K562 (cell line): ENCODE measurements at regions not wholly inside any gene's neighbourhood (a gene's known extent, or its start where the extent isn't known, plus 50 kb on each side); places are given as distances from the start of the nearest gene placed in this dataset.

Experiments
- ATAC-seq: fragments of 200-7000 bp; cut with Tn5 transposase; 3 replicates; pipeline ENCODE4 v1.9.1; 2020; ENCODE audit warnings: moderate library complexity
- BruUV-seq: library from RNA; stranded (reverse); fragments of 400-500 nt; replicated peaks from 2 replicates; lab custom pipeline; 2021; lab: Mats Ljungman, UMichigan
- CTCF ChIA-PET: fragments of 300-600 bp; formaldehyde crosslinking; extraction: SDS; loops from one replicate; lab custom pipeline; 2021; ENCODE audit warnings: low intra/inter-chr PET ratio; lab: Yijun Ruan, JAX
- POLR2A ChIA-PET: fragments of 300-600, 350-650 bp; sonication (Branson Sonifier 250); formaldehyde crosslinking; extraction: SDS; loops from one replicate; lab custom pipeline; 2021; ENCODE audit warnings: antibody characterized with exemption, inconsistent platforms; lab: Yijun Ruan, JAX
- DNase-seq, 4 experiments: peaks; one replicate each; pipeline versions ENCODE4 v3.0.0 to v3.0.0-alpha.2; 2011 to 2018; ENCODE audit warnings: low spot score in 3 of 4, mixed read lengths in 3 of 4; ENCODE audit errors: extremely low read depth in 1 of 4
- FAIRE-seq: peaks from 2 replicates; lab custom pipeline; 2011; peaks lifted over from hg19 to GRCh38; lab: Jason Lieb, UNC
- H2AFZ ChIP-seq: 2 replicates; pipeline ENCODE4 v1.6.0; 2011; ENCODE audit warnings: low read depth, low read length, control low read depth, inconsistent platforms
- H3K27ac ChIP-seq: fragments of 200-600 bp; 3 replicates; pipeline ENCODE4 v1.8.0; 2011; ENCODE audit warnings: low read depth, mild to moderate bottlenecking, control low read depth, inconsistent platforms, low read length, moderate library complexity, mixed read lengths; ENCODE audit errors: extremely low read depth
- H3K27me3 ChIP-seq, 2 experiments: fragments of 300-600 bp in 1 of 2; 2 replicates in 1 of 2; 3 replicates in 1 of 2; pipeline versions ENCODE4 v1.6.0 to v1.8.0; 2011; ENCODE audit warnings: inconsistent platforms in 2 of 2, low read length in 2 of 2, mild to moderate bottlenecking in 1 of 2, mixed read lengths in 1 of 2, moderate library complexity in 1 of 2; ENCODE audit not compliant: control insufficient read depth in 2 of 2, insufficient read depth in 2 of 2
- H3K36me3 ChIP-seq: fragments of 300-600 bp; 3 replicates; pipeline ENCODE4 v1.8.0; 2011; ENCODE audit warnings: mild to moderate bottlenecking, low read length, inconsistent platforms; ENCODE audit not compliant: control insufficient read depth, insufficient read depth
- H3K4me1 ChIP-seq, 2 experiments: fragments of 200-600 bp in 1 of 2; replicated peaks in 1 of 2; 2 replicates in 1 of 2; 3 replicates in 1 of 2; pipeline versions ENCODE4 v1.5.1 to v1.8.0; 2011; ENCODE audit warnings: inconsistent platforms in 2 of 2, low read length in 2 of 2, mild to moderate bottlenecking in 1 of 2, mixed read lengths in 1 of 2, moderate library complexity in 1 of 2; ENCODE audit not compliant: control insufficient read depth in 2 of 2, insufficient read depth in 2 of 2
- H3K4me2 ChIP-seq: 2 replicates; pipeline ENCODE4 v1.6.1; 2011; ENCODE audit warnings: low read length, control low read depth, inconsistent platforms, mixed read lengths; ENCODE audit not compliant: insufficient read depth
- H3K4me3 ChIP-seq: fragments of 200-600 bp; sonication (generic), shearing (Covaris generic); 2 replicates; pipeline ENCODE4 v1.5.1; 2016; ENCODE audit warnings: control low read depth, inconsistent platforms
- H3K79me2 ChIP-seq: fragments of 200-600 bp; 3 replicates; pipeline ENCODE4 v1.8.0; 2011; ENCODE audit warnings: low read length, inconsistent platforms; ENCODE audit not compliant: control insufficient read depth, insufficient read depth
- H3K9ac ChIP-seq, 2 experiments: 2 replicates each; pipeline versions ENCODE4 v1.6.0 to v1.6.1; 2011; ENCODE audit warnings: low read depth in 2 of 2, low read length in 2 of 2, control low read depth in 1 of 2, inconsistent platforms in 1 of 2, mild to moderate bottlenecking in 1 of 2, mixed read lengths in 1 of 2; ENCODE audit not compliant: insufficient read depth in 1 of 2
- H3K9me1 ChIP-seq: one replicate; pipeline ENCODE4 v1.6.0; 2011; ENCODE audit warnings: inconsistent platforms, mild to moderate bottlenecking, low read length, moderate library complexity; ENCODE audit not compliant: control insufficient read depth, insufficient read depth
- H3K9me3 ChIP-seq: replicated peaks from 2 replicates; pipeline ENCODE4 v1.5.1; 2011; ENCODE audit warnings: low read depth, low read length, inconsistent platforms; ENCODE audit not compliant: control insufficient read depth, insufficient read depth
- H4K20me1 ChIP-seq: replicated peaks from 2 replicates; pipeline ENCODE4 v1.6.1; 2011; ENCODE audit warnings: low read length, inconsistent platforms, mixed read lengths; ENCODE audit not compliant: control insufficient read depth, insufficient read depth
- ATF7 ChIP-seq: fragments of 450-650 bp; IDR thresholded peaks from 2 replicates; pipeline ENCODE4 v1.7.1; 2014; ENCODE audit warnings: mild to moderate bottlenecking, moderate library complexity
- HES1 ChIP-seq: fragments of 450-650 bp; IDR thresholded peaks from 2 replicates; pipeline ENCODE4 v1.6.1; 2016; ENCODE audit warnings: low read depth, mild to moderate bottlenecking, moderate library complexity
- MECOM ChIP-seq: fragments of 250-450 bp; sonication (Bioruptor Pico); IDR thresholded peaks from 2 replicates; pipeline ENCODE4 v1.8.0; 2022; ENCODE audit warnings: inconsistent platforms
- NCOA4 ChIP-seq: fragments of 450-650 bp; IDR thresholded peaks from 2 replicates; pipeline ENCODE4 v1.6.1; 2018; ENCODE audit warnings: mild to moderate bottlenecking; ENCODE audit not compliant: partially characterized antibody
- NR0B1 ChIP-seq: fragments of 450-650 bp; IDR thresholded peaks from one replicate; pipeline ENCODE4 v1.6.1; 2018; ENCODE audit warnings: mild to moderate bottlenecking, moderate library complexity; ENCODE audit not compliant: partially characterized antibody
- POLR2G ChIP-seq: fragments of 200-400 bp; formaldehyde crosslinking; IDR thresholded peaks from 2 replicates; pipeline ENCODE4 v1.6.1; 2017; ENCODE audit warnings: low read depth, mild to moderate bottlenecking, antibody characterized with exemption, low read length, moderate library complexity
- RBM15 ChIP-seq: fragments of 200-400 bp; formaldehyde crosslinking; IDR thresholded peaks from 2 replicates; pipeline ENCODE4 v1.6.1; 2018; ENCODE audit warnings: mild to moderate bottlenecking, low read length, moderate library complexity; ENCODE audit not compliant: insufficient read depth
- TFAP4 ChIP-seq: sonication (generic); formaldehyde crosslinking; IDR thresholded peaks from 2 replicates; pipeline ENCODE4 v1.8.0; 2022; ENCODE audit warnings: missing genetic modification reagents, mild to moderate bottlenecking, moderate library complexity, borderline replicate concordance
- ZNF316 ChIP-seq: fragments of 450-650 bp; IDR thresholded peaks from 2 replicates; pipeline ENCODE4 v1.6.1; 2016
- ZNF445 ChIP-seq: fragments of 250-450 bp; sonication (Bioruptor Pico); IDR thresholded peaks from 2 replicates; pipeline ENCODE4 v1.4.0; 2020; ENCODE audit warnings: low read depth, mild to moderate bottlenecking, moderate library complexity
- ZNF707 ChIP-seq: fragments of 250-450 bp; sonication (Bioruptor Pico); conservative IDR thresholded peaks from 2 replicates; pipeline ENCODE4 v1.8.0; 2022; ENCODE audit warnings: inconsistent platforms, mild to moderate bottlenecking, moderate library complexity
- WGBS: fragments of 100-300 bp; shearing (Covaris generic); methylation state at CpG from one replicate; pipeline ENCODE4 v1.1.6; 2016; ENCODE audit warnings: low coverage, mixed read lengths; ENCODE audit not compliant: insufficient coverage; ENCODE audit errors: missing lambda C conversion rate; 5-methylcytosine and 5-hydroxymethylcytosine counted together
- in situ Hi-C: fragments of 300-500 bp; cut with MboI; formaldehyde crosslinking; loops from 4 replicates; pipeline ENCODE4 v1.15.0; 2018; ENCODE audit warnings: inconsistent platforms, mixed read lengths
- intact Hi-C: fragments of 100-400 bp; cut with micrococcal nuclease; formaldehyde crosslinking; loops from 2 replicates; pipeline ENCODE4 v1.14.2; 2022

GRCh38 chr12:90311561-90311960 lies 602.9 kb upstream of the ATP2B1 start (continued):
- TF ChIP-seq ZNF445 (CRISPR knock-in tag) (no peak), POLR2G (no peak), RBM15 (no peak), ATF7 (no peak), NCOA4 (no peak), ZNF707 (no peak), NR0B1 (no peak)
- TF ChIP-seq, all 486 proteins: peak for 0

GRCh38 chr12:90305379-90305778 lies 596.7 kb upstream of the ATP2B1 start:
- ChIA-PET POLR2A (no interaction called here), CTCF (no interaction called here)
- WGBS = 0% methylated on average over 3 of the region's 3 CpGs
- TF ChIP-seq MECOM (CRISPR knock-in tag) (no peak), ZNF316 (no peak), TFAP4 (CRISPR knock-in tag) (no peak), HES1 (no peak)
- ATAC-seq (no peak), DNase-seq (no peak), FAIRE-seq (no peak)
- Histone ChIP-seq H3K27me3 (no peaks in the 10 kb centered on the region), H4K20me1 (no peaks in the 10 kb centered on the region), H3K4me1 (no peaks in the 10 kb centered on the region), H3K79me2 (no peaks in the 10 kb centered on the region), H3K4me3 (no peak overlapping the region), H3K4me2 (no peak overlapping the region), H3K27ac (no peak overlapping the region), H3K9me1 (no peaks in the 10 kb centered on the region), H2AFZ (no peak overlapping the region), H3K9me3 (0 out of 2 replicates have a peak, but pooled peaks cover 2% of the 10 kb centered on the region), H3K9ac (no peak overlapping the region), H3K36me3 (no peaks in the 10 kb centered on the region)
- BruUV-seq = no TSS peak
- intact Hi-C loops = no loop called here
- in situ Hi-C loops = no loop called here
